Epidermal melanocyte (primary cell): ENCODE measurements at regions not wholly inside any gene's neighbourhood (a gene's known extent, or its start where the extent isn't known, plus 50 kb on each side); places are given as distances from the start of the nearest gene placed in this dataset.

ENCODE experiments used
- DNase-seq: peaks from one replicate; pipeline ENCODE4 v3.0.0; 2011; ENCODE audit warnings: low spot score; ENCODE audit not compliant: insufficient read length

- no peak for DNase-seq
Observed at GRCh38 chr15:37165395-37165794, 65.0 kb upstream of the MEIS2 start.

- no peak for DNase-seq
Observed at GRCh38 chr15:37166402-37166801, 66.1 kb upstream of the MEIS2 start.

DNA sequence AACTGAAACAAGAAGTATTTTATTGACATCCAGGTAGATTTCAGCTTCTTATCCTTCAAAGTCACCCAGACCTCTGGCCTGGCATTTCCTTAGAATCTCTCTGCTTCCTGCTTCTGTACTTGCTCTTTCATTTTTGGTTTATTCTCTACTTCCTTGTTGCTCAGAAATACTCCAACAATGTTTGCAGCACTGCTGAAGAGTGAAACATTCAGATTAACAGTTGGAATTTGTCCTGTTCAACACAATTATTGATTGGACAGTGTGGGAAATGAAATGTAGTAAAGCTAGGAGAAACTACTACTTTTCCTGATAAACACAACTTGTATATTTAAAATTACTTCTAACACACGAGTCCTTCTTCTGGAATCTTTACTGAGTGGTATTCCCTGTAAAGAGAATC is 81.0 kb upstream of the MEIS2 start:
- no peak for DNase-seq

GRCh38 chr15:37199545-37199944 is 99.2 kb upstream of the MEIS2 start:
- DNase-seq, result no peak

GRCh38 chr15:37203050-37203449 is 102.7 kb upstream of the MEIS2 start:
- DNase-seq, result no peak

DNA sequence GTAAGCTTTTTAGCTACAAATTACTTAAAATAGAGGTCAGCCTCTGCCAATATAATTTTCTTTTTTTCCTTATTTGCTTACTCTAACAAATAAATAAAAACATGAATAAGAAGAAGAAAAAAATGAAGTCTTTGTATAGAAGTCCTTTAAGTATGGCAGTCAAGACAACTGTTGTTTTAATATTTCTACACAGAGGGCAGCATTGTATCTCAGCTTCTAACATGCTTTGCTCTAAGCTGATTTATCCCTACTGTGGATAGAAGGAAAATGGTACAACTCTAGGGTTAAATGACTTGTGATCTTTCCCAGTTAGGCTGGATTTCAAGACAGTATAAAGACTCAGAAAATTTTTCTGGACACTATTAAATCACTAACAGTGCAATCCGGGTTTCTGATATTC is 104.3 kb upstream of the MEIS2 start:
- no peak for DNase-seq

DNA sequence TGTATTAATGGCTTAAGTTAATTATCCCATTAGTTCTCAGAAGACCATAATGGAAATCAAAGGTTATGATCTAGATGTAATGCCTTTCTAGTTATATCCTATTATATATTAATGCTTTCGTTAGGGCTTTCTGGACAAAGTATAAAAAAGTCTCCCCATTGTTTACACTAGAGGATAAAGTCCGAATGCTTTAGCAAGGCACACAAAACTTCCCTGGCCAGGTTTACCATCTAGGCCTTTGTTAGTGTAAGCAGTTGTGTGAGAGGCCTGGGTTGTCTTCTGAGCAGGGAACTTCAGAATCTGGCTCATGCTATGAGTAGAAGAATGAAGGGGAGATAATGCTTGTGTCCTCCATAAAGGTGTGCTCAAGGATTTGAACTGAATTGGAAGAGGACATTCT is 106.3 kb upstream of the MEIS2 start:
- no peak for DNase-seq

DNA sequence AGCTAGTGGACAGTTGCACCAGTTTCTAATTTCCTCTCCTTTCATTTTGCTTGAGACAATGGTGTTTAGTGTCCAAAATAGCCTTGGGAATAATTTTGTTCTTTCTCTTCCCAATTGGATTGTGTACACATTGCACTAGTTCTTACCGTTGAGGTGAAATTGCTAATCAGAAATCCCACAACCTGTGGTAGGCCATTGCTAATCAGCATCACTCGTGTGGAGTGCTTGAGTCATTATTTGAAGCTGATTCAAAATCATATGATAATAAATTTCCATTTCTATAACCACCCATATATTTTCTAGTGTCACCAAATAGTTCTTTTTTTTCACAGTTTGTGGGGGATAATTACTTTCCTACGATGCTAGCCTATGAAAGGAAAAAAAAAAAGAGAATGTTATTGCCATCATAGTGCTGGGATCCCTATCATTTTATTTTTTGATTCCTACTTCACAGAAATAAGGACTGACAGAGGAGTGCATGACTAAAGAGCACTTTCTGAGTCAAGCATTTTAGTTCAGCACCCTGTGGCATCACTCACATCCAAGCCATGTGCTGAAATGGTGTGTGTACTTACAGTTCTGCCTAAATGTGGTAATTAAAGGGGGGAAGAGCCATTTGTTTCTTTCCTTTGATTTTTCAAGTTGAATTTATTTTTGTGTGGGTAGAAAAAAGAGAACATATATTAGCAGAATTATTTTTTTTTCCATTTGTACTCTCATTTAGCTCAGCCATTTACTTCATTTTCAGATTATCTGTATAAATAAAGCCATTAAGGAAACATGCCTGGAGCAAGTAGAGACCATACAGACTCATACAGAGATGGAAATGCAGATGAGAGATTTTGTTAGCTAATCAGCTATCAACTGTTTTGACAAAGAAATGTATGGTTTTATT is 108.0 kb upstream of the MEIS2 start:
- DNase-seq, result no peak

DNA sequence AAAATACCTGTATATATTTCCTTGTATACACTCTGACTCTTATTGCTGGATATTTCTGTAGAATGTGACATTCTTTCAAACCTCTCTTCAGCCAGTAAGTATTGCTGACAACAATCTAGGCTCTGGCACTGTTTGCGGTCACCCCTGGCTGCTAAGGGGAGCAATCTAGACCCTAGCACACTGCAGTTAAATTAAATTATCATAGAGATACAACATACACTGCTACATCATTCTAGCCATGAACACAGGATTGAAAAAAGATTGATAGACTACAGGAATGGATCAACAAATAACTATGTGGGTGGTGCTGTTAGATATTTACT is 108.7 kb upstream of the MEIS2 start:
- no peak for DNase-seq

- DNase-seq, result no peak
Observed at GRCh38 chr15:37217567-37217966, 117.2 kb upstream of the MEIS2 start.

DNA sequence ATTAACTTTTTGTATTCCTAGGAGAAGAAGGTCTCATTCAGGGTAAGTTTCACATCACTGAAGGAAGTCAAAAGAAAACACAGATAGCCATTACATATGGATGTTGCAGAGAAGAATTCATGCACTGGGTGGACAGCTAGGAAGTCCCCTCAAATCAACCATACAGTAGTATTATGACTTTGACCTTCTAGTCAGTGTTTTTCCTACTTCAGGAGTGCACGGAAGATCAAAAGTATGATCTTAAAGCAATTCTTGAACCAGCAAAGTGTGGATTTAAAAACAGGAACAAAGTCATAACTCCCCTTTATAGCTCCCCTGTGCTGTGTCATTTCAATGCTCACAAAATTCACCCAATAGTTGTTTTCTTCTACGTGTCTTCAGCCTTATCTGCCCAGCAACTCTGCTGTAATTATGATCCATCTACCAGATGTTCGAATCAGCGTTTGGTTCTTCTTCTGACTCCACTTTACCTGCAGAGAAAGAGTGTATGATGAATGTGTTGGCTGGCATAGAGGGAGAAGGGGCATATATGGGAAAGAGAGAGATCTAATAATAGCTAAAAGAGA is 118.1 kb upstream of the MEIS2 start:
- DNase-seq, result no peak

DNA sequence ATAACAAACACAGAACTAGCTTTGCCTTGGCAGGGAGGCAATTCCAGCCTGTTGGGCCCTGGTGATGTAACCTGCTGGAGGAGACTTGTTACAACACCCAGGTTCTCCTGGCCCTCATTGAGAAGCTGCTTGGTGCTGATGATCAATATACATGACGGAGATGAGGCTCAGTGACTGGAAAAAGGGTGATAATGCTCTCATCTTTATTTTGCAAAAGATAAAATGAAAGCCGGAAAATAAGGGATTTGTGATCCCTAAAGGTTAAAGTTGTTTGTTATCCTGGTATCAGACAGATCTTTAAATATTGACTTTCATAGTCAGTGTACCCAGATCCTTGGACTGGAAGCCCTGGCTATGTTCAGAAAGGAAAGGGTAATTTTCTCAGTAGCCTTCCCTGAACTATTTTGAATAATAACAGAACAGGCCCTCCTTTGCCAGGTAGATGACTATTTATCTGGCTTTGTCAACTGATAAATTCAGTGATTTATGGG is 118.9 kb upstream of the MEIS2 start:
- no peak for DNase-seq

DNA sequence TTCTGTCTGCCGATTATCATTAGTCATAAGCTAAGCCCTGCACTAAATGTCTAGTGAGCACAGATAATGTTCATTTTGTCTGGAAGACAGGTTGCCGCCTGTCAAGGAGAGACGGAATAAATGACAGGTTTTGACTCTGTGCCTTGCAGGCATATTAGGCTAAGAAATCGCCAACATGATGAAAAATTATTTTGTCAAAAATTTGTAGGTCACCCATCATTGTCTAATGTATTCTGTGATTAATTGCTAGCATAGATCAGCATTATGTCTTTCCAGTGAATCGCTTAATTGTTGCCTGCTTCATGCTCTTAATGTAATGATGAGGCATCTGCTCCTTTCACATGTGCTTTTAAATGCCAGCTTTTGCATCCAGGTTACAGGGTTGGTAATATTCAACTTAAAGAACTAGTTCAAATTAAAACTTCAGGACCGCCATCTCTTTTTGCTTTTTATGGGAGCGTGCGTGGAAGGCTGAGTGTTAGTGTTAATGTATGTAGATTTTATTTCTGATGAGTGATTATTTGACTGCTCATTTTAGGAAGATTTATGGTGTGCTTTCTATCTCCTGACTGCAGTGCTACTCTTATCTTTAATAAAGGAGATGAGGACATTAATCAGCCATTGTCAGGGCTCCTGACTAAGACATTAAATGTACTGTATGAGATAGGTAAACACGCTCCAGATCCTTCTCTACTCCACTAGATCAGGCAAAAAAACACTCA is 120.8 kb upstream of the MEIS2 start:
- no peak for DNase-seq

GRCh38 chr15:37221671-37222145 is 121.4 kb upstream of the MEIS2 start:
- no peak for DNase-seq

DNA sequence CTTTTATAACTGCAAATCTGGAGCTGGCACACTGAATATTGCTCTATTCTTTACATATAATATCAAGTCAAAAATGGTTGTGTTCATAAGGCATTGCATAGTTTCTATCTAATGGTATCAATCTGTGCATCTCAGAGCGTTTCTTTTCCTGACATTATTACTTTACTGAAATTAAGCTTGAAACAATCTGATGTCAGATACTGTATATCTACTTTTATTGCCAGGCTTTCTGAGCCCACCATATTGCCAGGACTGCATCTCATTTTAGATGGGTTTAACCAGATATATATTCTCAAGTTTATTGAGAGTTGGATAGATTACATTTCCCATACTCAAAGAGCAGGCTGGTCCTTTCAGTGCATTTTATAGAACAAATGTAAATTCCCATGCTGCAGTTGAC is 122.7 kb upstream of the MEIS2 start:
- no peak for DNase-seq

DNA sequence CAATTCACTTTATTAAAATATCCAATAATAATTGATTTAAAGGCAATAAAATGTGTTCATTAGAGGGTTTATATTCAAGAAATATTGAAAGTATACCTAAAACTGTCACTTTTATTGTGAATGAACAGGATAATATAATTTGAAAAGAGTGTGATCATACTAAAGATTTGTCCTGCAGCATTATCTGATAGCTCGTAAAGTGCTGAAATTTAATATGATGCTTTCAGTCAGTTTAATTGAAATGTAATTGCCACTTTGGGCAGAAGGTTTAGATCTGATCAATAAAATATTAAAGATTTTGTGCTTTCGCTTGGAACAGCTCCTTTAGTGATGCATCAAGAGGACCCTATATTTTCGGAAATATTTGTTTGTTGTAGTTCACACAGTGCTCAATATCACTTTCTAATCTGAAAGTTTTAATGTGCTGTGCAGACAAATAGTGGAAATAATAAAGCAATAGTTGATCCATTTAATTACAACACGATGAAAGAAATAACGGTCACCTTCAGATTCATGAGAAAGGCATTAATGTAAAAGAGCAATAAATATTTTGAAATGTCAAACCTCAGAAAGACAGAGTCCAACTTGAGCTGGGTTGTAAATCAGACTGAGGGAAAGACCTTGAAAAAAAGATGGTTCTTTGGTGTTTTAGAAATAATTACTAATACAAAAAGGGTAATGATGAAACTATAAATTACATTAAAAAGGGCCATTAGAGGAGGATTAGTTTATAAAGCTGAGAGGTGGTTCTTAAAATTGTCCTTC is 129.7 kb upstream of the MEIS2 start:
- DNase-seq, result no peak

GRCh38 chr15:37245358-37245757 is 145.0 kb upstream of the MEIS2 start:
- DNase-seq, result no peak

DNA sequence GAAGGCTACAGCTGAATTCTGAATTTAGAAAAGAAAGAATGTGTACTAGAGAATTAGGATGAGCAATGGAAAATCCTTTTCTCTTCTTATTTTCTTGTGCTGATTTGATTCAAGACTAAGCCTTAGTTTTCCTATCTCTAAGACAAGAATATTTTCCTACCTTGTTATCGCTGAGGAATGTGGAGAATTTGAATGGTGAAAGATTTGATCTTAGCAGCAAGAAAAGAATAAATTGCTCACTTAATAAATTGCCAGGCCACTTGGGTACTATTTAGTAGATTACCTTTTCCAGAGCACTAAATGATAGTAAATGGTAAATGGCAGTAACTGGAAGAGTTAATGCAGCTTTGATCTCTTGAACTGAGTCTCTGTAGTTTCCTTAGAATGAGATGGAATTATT is 145.7 kb upstream of the MEIS2 start:
- DNase-seq, result no peak

DNA sequence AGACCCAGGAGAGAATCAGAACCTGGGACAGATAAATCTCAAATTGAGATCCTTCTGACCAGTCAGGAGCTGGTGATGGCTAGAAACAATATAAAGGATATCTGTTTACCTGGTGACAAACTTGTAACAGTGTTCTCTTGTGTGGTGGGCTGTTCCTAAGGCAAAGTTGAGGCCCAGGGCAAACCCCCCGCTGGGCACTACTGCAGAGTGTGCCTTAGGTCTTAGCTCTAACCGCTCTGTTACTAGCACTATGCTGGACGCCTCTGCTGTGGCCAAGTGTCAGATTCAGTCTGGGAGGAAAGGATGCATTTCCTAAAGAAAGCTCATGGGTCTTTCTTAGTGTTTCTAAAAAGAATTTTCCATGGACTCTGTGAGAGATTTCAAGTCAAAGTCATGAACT is 146.5 kb upstream of the MEIS2 start:
- no peak for DNase-seq

GRCh38 chr15:37249249-37249648 is 148.9 kb upstream of the MEIS2 start:
- no peak for DNase-seq

- no peak for DNase-seq
Observed at GRCh38 chr15:37252530-37252929, 152.2 kb upstream of the MEIS2 start.

- no peak for DNase-seq
Observed at GRCh38 chr15:37253877-37254276, 153.5 kb upstream of the MEIS2 start.
